H1 (cell line): ENCODE measurements at regions not wholly inside any gene's neighbourhood (a gene's known extent, or its start where the extent isn't known, plus 50 kb on each side); places are given as distances from the start of the nearest gene placed in this dataset.

Source experiments
- CHD7 ChIP-seq: fragments of 300-600 bp; sonication (generic); IDR thresholded peaks from 2 replicates; pipeline ENCODE4 v1.7.1; 2012; ENCODE audit warnings: low read length, moderate library complexity, mild to moderate bottlenecking, inconsistent platforms; ENCODE audit not compliant: insufficient replicate concordance
- CTBP2 ChIP-seq: IDR thresholded peaks from 2 replicates; pipeline ENCODE4 v1.7.0; 2011; ENCODE audit warnings: borderline replicate concordance, mild to moderate bottlenecking, moderate library complexity, mixed read lengths, low read length; ENCODE audit not compliant: insufficient read depth, insufficient read length
- HDAC2 ChIP-seq, 2 experiments: fragments of 300-600 bp in 1 of 2; sonication (generic) in 1 of 2; IDR thresholded peaks; 2 replicates each; pipeline ENCODE4 v1.6.1; 2011 to 2012; ENCODE audit warnings: low read depth in 2 of 2, low read length in 2 of 2, mild to moderate bottlenecking in 2 of 2, moderate library complexity in 2 of 2, borderline replicate concordance in 1 of 2, inconsistent platforms in 1 of 2
- TF ChIP-seq, protein P1 (sequence below), 3 experiments: IDR thresholded peaks; 1 replicate in 2 of 3; 2 replicates in 1 of 3; pipeline versions ENCODE4 v1.5.1 to v1.6.1; 2011; ENCODE audit warnings: low read length in 3 of 3, mild to moderate bottlenecking in 3 of 3, inconsistent platforms in 2 of 3, low read depth in 1 of 3, moderate library complexity in 1 of 3; ENCODE audit not compliant: insufficient read depth in 1 of 3; ENCODE audit errors: control extremely low read depth in 1 of 3

GRCh38 chrX:10095698-10096432, 60.9 kb upstream of the CLCN4 start (continued):
- TF ChIP-seq CHD7 (no peak), CTBP2 (no peak), HDAC2 (IDR thresholded peaks at IDR 0.05; ENCODE audit: borderline replicate concordance in 1 of 2, low read depth in 2 of 2, low read length in 2 of 2) (no peak)
- TF ChIP-seq, protein P1, sequence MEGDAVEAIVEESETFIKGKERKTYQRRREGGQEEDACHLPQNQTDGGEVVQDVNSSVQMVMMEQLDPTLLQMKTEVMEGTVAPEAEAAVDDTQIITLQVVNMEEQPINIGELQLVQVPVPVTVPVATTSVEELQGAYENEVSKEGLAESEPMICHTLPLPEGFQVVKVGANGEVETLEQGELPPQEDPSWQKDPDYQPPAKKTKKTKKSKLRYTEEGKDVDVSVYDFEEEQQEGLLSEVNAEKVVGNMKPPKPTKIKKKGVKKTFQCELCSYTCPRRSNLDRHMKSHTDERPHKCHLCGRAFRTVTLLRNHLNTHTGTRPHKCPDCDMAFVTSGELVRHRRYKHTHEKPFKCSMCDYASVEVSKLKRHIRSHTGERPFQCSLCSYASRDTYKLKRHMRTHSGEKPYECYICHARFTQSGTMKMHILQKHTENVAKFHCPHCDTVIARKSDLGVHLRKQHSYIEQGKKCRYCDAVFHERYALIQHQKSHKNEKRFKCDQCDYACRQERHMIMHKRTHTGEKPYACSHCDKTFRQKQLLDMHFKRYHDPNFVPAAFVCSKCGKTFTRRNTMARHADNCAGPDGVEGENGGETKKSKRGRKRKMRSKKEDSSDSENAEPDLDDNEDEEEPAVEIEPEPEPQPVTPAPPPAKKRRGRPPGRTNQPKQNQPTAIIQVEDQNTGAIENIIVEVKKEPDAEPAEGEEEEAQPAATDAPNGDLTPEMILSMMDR (IDR thresholded peaks at IDR 0.05; ENCODE audit: control extremely low read depth in 1 of 3, insufficient read depth in 1 of 3, low read depth in 1 of 3, low read length in 3 of 3): no peak
